ENCODE measurements at regions not wholly inside any gene's neighbourhood (a gene's known extent, or its start where the extent isn't known, plus 50 kb on each side); places are given as distances from the start of the nearest gene placed in this dataset.
"Not testable (repeated sequence)": the region's sequence is repeated elsewhere in the genome, so short reads cannot be mapped to it uniquely, and the experiment has no call there.

DNA sequence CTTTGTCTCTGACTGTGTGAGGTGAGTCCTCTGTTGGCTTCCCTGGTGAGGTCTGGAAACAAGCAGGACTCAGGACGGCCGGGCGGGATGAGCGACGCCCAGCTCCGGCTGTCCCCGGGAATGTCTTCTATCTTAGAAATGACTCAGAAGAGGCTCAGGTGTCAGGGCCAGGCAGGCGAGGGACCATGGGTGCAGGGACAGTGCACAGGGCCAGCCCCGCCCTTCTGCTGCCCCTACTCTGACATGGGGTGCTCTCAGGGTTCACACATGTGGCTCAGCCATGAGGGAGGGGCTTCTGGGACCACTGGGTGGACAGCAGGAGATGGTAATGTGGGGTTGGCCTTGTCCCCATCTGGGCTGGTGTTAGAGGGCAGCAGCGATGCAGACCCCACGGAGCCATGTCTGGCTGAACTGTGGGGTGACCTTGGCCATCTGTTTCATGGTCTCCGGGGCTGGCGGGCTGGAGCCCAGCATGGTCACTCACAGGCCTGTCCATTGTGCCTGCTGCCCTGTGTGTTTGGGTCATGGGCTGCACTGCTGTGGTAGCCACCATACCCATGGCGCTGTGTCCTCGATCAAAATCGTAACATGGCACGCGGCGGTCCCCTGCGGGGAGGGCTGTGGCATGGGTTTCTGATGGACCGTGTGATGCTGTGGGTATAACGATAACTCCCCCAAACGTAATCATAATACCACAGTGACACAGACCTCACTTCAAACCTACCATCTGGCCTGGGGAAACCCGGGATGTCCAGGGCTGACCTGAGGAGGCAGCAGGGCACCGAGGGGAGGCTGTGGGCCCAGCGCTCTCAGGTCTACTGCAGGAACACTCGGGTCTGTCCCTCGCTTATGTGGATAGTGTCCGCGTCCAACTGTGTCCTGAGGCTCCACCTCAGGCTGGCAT lies 368.8 kb downstream of the TMEM121 start:
- DNase-seq, result no peak

DNA sequence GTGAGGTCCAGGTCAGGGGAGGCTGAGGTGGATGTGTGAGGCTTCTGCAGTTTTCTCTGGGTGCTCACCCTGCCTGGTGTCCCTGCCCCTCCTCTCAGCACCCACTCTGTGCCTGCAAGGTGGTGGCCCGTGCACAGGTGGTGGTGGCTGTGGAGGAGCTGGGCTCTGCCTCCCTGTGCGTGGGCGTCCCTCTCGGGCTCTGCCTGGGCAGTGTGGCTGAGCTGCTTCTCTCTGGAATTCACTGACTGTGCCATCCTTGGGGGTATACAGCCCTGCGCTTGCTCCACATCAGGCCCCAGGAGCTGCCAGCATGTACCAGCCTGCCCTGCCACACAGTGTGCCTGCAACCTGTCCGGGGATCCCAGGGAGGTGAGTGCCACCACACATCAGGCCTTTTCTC lies 369.8 kb downstream of the TMEM121 start:
- DNase-seq, result not testable (repeated sequence)

DNA sequence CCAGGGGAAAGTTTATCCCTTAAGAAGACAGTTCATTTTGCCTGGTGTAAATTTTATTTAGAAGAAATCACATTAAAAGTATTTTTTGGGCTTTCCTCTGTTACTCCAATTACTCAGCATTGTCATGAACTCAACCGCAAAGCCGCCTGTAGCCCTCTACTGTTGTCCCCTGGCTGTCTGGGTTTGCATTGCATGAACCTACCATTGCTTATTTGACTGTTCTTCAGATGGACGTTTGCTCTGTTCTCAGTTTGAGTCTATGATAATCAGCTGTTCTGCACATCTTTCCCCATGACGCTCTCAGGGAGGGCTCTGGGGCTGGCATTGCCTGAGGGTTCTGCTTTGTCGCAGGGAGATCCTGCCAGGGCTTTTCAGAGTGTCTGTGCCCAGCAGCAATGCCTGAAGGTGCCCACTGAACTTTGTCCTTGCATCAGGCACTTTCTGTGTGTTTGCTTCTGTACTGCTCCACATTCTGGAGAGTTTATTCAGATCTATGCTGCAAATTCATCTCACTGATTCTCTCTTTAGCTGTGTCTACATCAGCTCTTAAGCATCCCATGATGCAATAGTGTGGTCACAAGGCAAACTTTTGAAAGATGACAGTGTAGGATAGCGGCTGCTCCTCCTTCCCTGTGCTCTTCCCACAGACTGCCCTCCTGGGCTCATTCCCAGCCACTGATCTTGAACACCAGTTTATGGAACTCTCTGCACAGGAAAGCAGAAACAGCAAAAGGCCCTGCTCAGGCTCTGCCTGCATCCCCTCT lies 370.8 kb downstream of the TMEM121 start:
- DNase-seq, result not testable (repeated sequence)

DNA sequence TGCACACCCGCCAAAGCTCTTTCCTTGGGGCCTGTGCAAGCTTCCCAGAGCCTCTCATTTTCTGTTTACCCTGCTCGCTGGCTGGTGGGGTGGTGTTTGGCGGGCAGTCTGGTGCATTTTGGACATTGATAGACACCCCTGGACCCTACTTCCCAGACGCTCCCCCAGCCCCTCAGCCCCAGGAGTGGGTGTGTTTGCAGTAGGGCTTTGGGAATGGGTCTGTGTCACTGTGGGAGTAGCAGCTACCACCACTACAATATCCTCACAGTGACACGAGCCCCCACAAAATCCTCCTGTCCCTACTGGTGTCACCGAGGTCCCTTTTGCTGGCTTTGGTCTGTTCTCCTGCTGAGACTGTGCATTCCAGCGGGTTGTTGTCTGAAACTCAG lies 371.3 kb downstream of the TMEM121 start:
- DNase-seq, result no peak

DNA sequence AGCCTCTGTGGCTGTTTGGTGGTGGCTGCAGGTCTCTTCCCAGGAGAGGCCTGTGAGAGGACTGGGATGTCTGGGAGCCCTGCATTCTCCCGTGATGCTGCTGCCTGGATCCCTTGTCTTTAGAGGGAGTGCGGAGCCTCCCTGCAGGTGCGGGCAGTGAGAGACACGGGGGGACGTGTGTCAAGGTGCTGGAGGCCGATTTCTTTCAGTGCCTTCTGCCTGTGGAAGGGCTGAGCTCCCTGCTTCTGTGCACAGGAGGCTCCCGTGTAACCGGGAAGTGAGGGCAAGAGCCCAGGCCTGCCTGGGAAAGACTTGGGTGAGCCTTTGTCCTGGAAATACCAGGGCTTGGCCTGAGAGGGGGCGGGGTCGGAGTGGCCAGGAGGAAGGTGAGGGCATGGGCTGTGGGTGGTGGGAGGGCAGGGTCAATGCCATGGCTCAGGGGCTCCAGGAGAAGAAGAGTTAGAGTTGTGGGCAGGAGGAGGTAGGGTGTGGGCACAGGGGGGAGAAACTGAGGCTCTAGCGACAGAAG lies 372.2 kb downstream of the TMEM121 start:
- no peak for DNase-seq

DNA sequence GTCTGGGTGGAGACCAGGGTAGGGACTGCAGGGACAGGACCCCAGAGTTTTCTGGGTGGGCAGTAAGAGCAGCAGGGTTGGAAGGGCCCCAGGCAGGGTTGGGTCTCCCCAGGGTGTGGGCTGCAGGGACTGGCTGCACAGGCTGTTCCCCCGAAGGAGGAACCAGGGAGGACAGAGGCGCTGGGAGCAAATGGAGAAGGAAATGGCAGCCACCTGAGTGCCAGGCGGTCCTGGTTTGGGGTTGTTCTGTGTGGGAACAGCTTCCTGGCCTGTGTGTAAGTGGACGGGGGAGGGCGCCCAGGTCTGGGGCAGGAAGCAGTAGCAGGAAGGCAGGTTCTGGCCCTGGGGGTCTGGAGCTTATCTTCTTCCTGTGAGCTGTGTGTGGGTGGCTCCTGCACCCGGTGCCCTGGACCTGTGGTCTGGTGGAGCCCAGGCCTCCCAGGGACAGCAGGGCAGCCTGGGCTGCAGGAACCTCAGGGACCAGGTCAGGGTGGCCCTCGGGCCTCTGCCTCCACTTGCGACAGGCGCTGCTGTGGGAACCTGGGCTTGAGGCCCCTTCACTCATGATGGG lies 372.8 kb downstream of the TMEM121 start:
- DNase-seq, result no peak

DNA sequence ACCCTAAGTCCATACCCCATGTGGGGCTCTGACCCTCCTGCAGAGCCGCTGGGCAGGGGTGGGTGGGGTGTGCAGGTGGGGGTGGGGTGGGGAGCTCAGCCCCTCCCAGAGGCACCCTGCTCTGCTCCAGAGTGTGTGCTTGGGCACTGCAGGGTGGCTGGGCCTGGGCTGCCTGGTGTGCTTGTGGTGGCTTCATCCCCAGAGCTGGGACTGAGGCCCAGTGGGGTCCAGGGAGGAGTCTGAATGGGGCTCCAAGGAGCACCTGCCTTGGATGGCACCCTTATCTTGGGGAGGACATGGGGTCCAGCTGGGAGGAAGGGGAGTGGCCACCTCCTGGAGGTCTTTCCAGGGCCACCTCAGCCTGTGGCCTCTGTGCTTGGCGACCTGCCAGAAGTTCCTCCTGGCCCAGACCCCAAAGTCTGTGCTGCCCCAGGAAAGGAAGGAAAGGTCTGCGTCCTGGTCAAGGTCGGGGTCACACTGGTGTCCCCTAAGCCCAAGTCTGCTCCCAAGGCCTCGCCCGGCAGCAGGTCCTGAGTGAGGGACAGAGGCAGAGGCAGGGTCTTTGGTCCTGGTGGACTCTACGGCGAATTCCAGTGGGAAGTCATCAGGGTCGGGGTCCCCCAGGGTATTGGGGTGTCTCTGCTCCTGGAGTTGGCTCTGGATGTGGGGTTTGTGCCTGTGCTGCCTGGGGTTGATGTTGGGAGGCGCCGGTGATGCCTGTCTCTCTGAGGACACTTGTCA lies 373.4 kb downstream of the TMEM121 start:
- no peak for DNase-seq

DNA sequence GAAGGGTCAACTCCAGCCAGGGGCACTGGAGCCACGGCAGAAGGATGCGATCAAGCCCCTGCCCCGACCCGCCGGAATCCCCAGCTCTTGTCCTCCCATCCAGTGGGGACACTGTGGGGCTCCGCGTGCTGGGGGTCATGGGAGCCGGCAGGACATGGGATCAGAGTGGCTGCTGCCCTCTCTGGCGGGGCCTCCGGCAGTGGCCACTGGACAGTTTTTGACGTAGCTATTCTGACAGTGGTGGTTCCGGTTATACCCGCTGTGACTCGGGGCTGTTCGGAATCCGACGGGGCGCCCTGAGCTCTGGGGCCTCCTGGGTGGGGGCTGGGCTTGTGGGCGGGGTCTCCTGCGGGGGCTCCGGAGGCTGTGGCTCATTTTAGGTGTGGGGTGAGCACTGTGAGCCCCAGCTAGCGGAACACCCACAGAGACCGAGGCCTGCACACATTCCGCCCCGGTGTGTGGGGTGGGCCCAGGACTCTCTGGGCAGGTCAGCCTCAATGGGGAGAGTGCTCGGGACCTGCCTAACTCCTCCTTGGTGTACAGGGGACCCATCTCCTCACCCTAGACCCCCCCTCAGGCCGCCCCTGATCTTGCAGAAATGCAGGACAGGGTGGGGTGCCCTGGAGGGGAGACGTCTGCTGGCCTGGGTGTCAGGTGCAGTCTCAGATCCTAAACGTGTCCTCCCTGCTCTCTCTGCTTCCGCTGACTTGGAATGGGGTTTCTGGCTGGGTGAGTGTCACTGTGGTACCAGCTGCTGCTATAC lies 374.2 kb downstream of the TMEM121 start:
- no peak for DNase-seq

DNA sequence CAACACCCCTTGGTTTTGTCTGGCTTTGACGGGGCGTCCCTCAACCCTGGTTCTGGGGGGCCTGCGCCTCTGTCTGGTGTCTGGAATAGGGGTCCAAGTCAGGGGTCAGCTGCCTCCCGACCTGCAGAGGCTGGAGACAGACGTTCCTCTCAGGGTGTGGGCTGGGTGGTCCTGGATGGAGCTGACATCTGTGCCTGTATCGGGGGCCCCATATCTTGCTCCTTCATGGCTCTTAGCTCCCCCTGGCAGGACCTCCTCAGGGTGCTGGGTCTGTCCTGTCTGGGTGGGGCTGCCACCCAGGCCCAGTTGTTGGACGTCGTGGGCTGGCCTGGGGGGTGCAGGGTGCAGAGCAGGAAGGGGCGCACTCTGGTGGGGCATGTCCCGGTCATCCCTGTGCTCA lies 374.8 kb downstream of the TMEM121 start:
- DNase-seq, result no peak

DNA sequence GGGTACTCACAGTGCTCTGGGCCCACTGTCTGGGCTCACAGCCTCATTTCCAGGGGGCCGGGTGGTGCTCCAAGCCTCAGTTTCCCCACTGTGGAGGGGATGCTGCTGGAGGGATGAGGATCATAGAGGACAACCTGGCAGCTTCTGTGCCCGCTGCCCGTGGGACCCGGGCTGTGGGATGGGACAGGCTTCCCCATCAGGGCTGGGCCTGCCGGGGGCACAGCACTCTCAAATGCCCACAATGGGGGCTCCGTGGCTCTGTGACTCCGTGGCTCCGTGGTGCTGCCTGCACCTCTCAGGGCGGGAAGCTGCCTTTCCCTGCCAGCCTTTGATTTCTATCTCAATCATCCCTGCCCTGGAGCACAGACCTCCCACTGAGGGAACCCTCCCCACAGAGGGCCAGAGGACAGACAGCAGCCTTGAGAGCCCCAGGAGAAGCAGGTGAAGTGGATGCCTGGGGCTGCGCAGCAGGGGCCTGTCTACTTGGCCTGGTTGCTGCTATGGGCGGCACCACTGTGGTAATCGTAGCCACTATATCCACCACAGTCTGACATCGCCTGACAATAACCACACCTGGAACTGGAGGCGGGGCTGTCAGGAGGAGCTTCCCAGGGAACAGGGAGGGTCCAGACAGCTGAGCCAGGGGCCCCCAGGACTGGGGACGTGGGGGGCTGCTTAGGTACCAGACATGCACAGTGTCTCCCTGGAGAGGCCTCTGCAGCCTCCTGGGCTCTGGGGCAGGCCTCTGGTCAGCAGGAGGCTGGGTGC lies 375.9 kb downstream of the TMEM121 start:
- no peak for DNase-seq

DNA sequence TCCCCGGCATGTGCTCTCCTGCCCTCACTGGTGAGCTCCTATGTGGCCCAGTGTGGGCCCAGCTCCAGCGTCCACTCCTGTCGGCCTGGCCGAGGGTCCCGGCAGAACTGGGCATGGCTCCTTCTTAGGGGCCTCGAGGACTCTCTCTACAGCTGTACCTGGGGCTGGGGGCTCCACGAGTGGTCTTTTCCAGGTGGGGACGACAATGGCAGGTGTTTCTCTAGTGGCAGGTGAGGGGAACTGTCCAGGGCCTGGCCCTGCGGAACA lies 376.4 kb downstream of the TMEM121 start:
- not testable (repeated sequence) for DNase-seq

DNA sequence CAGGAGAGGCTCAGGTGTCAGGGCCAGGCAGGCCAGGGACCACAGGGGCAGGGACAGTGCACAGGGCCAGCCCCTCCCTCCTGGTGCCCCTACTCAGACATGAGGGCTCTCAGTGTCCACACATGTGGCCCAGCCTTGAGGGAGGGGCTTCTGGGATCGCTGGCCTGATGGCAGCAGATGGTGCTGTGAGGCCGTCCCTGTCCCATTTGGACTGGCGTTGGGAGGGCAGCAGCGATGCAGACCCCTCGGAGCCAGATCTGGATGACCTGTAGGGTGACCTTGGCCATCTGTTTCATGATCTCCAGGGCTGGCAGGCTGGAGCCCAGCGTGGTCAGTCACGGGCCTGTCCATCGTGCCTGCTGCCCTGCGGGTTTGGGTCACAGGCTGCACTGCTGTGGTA lies 377.6 kb downstream of the TMEM121 start:
- DNase-seq, result no peak

DNA sequence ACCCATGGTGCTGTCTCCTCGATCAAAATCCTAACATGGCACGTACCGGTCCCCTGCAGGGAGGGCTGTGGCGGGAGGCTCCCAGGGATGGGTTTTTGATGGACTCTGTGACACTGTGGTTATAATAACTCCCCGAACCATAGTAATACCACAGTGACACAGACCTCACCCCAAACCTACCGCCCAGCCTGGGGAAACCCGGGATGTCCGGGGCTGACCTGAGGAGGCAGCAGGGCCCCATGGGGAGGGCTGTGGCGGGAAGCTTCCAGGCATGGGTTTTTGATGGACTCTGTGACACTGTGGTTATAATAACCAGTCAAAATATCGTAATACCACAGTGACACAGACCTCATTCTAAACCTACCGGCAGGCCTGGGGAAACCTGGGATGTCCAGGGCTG lies 378.0 kb downstream of the TMEM121 start:
- DNase-seq, result no peak

DNA sequence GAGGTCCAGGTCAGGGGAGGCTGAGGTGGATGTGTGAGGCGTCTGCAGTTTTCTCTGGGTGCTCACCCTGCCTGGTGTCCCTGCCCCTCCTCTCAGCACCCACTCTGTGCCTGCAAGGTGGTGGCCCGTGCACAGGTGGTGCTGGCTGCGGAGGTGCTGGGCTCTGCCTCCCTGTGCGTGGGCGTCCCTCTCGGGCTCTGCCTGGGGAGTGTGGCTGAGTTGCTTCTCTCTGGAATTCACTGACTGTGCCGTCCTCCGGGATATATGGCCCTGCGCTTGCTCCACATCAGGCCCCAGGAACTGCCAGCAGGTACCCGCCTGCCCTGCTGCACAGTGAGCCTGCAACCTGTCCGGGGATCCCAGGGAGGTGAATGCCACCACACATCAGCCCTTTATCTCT lies 379.1 kb downstream of the TMEM121 start:
- no peak for DNase-seq

DNA sequence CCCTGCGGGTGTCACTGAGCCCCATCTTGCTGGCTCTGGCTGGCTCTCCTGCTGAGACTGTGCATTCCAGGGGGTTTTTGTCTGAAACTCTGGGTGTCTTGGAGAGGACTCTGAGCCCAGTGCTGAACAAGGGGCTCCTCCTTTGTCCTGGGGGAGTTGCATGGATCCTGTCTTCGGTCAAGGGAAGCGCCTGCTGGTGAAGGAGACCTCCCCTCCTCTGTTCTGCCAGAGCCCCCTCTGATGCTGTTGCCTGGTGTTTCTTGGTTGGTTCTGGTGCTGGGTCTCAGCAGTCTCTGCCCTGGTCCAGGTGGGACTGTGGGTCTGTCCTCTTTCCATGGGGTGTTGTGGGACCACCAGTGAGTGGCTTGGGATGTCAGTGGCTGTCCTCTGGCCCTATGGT lies 380.9 kb downstream of the TMEM121 start:
- DNase-seq, result no peak

DNA sequence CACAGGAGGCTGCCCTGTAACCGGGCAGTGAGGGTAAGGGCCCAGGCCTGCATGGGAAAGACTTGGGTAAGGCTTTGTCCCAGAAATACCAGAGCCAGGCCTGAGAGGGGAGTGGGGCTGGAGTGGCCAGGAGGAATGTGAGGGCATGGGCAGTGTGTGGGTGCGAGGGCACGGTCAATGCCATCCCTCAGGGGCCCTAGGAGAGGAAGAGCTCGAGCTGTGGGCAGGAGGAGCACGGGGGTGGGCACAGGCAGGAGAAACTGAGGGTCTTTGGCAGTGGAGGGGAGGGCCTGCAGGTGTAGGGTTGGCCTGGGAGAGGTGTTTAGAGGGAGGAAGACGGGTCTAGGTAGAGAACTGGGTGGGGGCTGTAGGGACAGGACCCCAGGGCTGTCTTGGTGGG lies 381.6 kb downstream of the TMEM121 start:
- no peak for DNase-seq

DNA sequence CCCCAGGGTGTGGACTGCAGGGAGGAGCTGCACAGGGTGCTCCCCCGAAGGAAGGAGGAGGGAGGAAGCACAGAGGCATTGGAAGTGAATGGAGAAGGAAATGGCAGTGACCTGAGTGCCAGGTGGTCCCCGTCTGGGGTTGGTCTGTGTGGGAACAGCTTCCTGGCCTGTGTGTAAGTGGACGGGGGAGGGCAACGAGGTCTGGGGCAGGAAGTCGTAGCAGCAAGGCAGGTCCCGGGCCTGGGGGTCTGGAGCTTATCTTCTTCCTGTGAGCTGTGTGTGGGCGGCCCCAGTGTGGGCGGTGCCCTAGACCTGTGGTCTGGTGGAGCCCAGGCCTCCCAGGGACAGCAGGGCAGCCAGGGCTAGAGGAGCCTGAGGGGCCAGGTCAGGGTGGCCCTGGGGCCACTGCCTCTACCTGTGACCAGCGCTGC lies 382.1 kb downstream of the TMEM121 start:
- no peak for DNase-seq

DNA sequence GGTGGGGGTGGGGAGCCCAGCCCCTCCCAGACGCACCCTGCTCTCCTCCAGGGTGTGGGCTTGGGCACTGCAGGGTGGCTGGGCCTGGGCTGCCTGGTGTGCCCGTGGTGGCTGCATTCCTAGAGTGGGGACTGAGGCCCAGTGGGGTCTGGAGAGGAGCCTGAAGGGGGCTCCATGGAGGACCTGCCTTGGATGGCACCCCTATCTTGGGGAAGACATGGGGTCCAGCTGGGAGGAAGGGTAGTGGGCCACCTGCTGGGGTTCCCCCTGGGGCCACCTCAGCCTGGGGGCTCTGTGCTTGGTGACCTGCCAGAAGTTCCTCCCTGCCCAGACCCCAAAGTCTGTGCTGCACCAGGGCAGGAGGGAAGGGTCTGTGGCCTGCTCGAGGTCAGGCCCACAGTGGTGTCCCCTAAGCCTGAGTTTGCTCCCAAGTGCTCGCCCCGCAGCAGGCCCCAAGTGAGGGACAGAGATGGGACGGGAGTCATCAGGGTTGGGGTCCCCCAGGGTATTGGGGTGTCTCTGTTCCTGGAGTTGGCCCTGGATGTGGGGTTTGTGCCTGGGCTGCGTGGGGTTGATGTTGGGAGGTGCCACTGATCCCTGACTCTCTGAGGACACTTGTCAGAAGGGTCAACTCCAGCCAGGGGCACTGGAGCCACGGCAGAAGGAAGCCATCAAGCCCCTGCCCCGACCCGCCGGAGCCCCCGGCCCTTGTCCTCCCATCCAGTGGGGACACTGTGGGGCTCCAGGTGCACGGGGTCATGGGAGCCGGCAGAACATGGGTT lies 382.9 kb downstream of the TMEM121 start:
- no peak for DNase-seq

DNA sequence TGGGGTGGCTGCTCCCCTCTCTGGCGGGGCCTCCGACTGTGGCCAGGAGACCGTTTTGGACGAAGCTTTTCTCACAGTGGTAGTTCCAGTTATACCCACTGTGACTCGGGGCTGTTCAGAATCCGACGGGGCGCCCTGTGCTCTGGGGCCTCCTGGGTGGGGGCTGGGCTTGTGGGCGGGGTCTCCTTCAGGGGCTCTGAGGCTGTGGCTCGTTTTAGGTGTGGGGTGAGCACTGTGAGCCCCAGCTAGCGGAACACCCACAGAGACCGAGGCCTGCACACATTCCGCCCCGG lies 383.4 kb downstream of the TMEM121 start:
- DNase-seq, result not testable (repeated sequence)

DNA sequence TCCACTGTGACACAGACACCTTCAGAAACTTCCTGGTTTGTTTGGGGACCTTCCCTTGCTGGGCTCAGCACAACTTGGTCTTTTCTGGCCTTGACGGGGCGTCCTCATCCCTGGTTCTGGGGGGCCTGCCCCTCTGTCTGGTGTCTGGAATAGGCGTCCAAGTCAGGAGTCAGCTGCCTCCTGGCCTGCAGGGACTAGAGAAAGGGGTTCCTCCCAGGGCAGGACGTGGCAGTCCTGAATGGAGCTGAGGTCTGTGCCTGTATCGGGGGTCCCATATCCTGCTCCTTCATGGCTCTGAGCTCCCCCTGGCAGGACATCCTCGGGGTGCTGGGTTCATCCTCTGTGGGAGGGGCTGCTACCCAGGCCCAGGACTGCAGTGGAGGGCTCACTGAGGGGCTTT lies 384.0 kb downstream of the TMEM121 start:
- no peak for DNase-seq
